GM19035 (cell line): ENCODE measurements at regions not wholly inside any gene's neighbourhood (a gene's known extent, or its start where the extent isn't known, plus 50 kb on each side); places are given as distances from the start of the nearest gene placed in this dataset.
"Not testable (repeated sequence)": the region's sequence is repeated elsewhere in the genome, so short reads cannot be mapped to it uniquely, and the experiment has no call there.

ENCODE experiments used
- ATAC-seq: cut with Tn5 transposase; IDR thresholded peaks from one replicate; pipeline ENCODE4 v1.9.1; 2021; ENCODE audit not compliant: unreplicated experiment

GRCh38 chr5:51652980-51653379, 269.7 kb downstream of the ISL1 start:
- ATAC-seq, result no peak

- ATAC-seq, result no peak
Observed at GRCh38 chr5:51657340-51658240, 274.3 kb downstream of the ISL1 start.

GRCh38 chr5:51661646-51662265, 278.5 kb downstream of the ISL1 start:
- no peak for ATAC-seq

GRCh38 chr5:51664491-51665250, 281.4 kb downstream of the ISL1 start:
- no peak for ATAC-seq

- no peak for ATAC-seq
Observed at GRCh38 chr5:51665251-51665593, 282.0 kb downstream of the ISL1 start.

GRCh38 chr5:51669095-51669494, 285.8 kb downstream of the ISL1 start:
- ATAC-seq, result no peak

- ATAC-seq, result no peak
Observed at GRCh38 chr5:51678330-51678729, 295.1 kb downstream of the ISL1 start.

- ATAC-seq, result no peak
Observed at GRCh38 chr5:51679286-51679685, 296.0 kb downstream of the ISL1 start.

GRCh38 chr5:51684794-51685355, 301.6 kb downstream of the ISL1 start:
- no peak for ATAC-seq

- ATAC-seq, result no peak
Observed at GRCh38 chr5:51685419-51685818, 302.2 kb downstream of the ISL1 start.

- ATAC-seq, result no peak
Observed at GRCh38 chr5:51686622-51687021, 303.4 kb downstream of the ISL1 start.

GRCh38 chr5:51691538-51692079, 308.4 kb downstream of the ISL1 start:
- ATAC-seq, result no peak

- ATAC-seq, result no peak
Observed at GRCh38 chr5:51694826-51695225, 311.6 kb downstream of the ISL1 start.

- ATAC-seq, result no peak
Observed at GRCh38 chr5:51696122-51696521, 312.9 kb downstream of the ISL1 start.

- ATAC-seq, result not testable (repeated sequence)
Observed at GRCh38 chr5:51702046-51702445, 318.8 kb downstream of the ISL1 start.

GRCh38 chr5:51712201-51712600, 329.0 kb downstream of the ISL1 start:
- ATAC-seq, result no peak

GRCh38 chr5:51715445-51715844, 332.2 kb downstream of the ISL1 start:
- not testable (repeated sequence) for ATAC-seq

- ATAC-seq, result no peak
Observed at GRCh38 chr5:51731421-51732029, 348.3 kb downstream of the ISL1 start.

- ATAC-seq, result no peak
Observed at GRCh38 chr5:51732304-51732703, 349.1 kb downstream of the ISL1 start.

- no peak for ATAC-seq
Observed at GRCh38 chr5:51734677-51735076, 351.4 kb downstream of the ISL1 start.

GRCh38 chr5:51746023-51746422, 362.8 kb downstream of the ISL1 start:
- ATAC-seq, result no peak
